HL-60 (cell line): ENCODE measurements at regions not wholly inside any gene's neighbourhood (a gene's known extent, or its start where the extent isn't known, plus 50 kb on each side); places are given as distances from the start of the nearest gene placed in this dataset.

ENCODE experiments used
- DNase-seq, 2 experiments: peaks; one replicate each; pipeline ENCODE4 v3.0.0-alpha.2; 2010 to 2020; ENCODE audit warnings: low read depth in 1 of 2, low spot score in 1 of 2
- H3K27ac ChIP-seq: fragments of 250-450 bp; sonication (Bioruptor Pico); replicated peaks from 2 replicates; pipeline ENCODE4 v1.5.1; 2020; ENCODE audit warnings: mild to moderate bottlenecking, moderate library complexity
- H3K27me3 ChIP-seq: fragments of 250-450 bp; sonication (Bioruptor Pico); 2 replicates; pipeline ENCODE4 v1.5.1; 2021; ENCODE audit warnings: mild to moderate bottlenecking, moderate library complexity; ENCODE audit not compliant: insufficient read depth, poor library complexity, severe bottlenecking
- H3K4me3 ChIP-seq: replicated peaks from 2 replicates; pipeline ENCODE4 v1.5.1; 2011; ENCODE audit warnings: mild to moderate bottlenecking, control low read depth, low read length; ENCODE audit not compliant: insufficient read depth
- CTCF ChIP-seq: IDR thresholded peaks from one replicate; pipeline ENCODE4 v1.5.1; 2011; ENCODE audit warnings: low read length, control low read depth, inconsistent platforms; ENCODE audit not compliant: insufficient read depth
- GABPA ChIP-seq: IDR thresholded peaks from 2 replicates; pipeline ENCODE4 v1.6.1; 2012; ENCODE audit warnings: low read depth
- POLR2AphosphoS5 ChIP-seq: IDR thresholded peaks from 2 replicates; pipeline ENCODE4 v1.6.1; 2012; ENCODE audit warnings: low read depth
- REST ChIP-seq: IDR thresholded peaks from 2 replicates; pipeline ENCODE4 v1.6.1; 2012; ENCODE audit warnings: low read depth; ENCODE audit not compliant: insufficient replicate concordance
- SPI1 ChIP-seq: IDR thresholded peaks from 2 replicates; pipeline ENCODE4 v1.6.1; 2012; ENCODE audit warnings: low read depth, mild to moderate bottlenecking, borderline replicate concordance

GRCh38 chr3:10619989-10620832, 114.8 kb upstream of the ATP2B2 start:
- no peaks in the 10 kb centered on the region for H3K27me3 ChIP-seq
- no peak for TF ChIP-seq POLR2AphosphoS5
- no peak for TF ChIP-seq GABPA
- TF ChIP-seq CTCF = no peak
- TF ChIP-seq SPI1 = no peak
- TF ChIP-seq REST = no peak
- H3K4me3 ChIP-seq = no peak overlapping the region
- no peak overlapping the region for H3K27ac ChIP-seq
- DNase-seq = no peak

- H3K27me3 ChIP-seq = no peaks in the 10 kb centered on the region
- TF ChIP-seq REST = no peak
- no peak for TF ChIP-seq CTCF
- TF ChIP-seq GABPA = no peak
- TF ChIP-seq POLR2AphosphoS5 = no peak
- no peak for TF ChIP-seq SPI1
- H3K27ac ChIP-seq = no peak overlapping the region
- H3K4me3 ChIP-seq = no peak overlapping the region
- no peak for DNase-seq
These were observed 115.4 kb upstream of the ATP2B2 start for GRCh38 chr3:10620833-10621082.

- TF ChIP-seq POLR2AphosphoS5 (no peak), REST (no peak), GABPA (no peak), CTCF (no peak), SPI1 (no peak)
- DNase-seq = no peak
- H3K27ac ChIP-seq = no peak overlapping the region
- H3K4me3 ChIP-seq = no peak overlapping the region
- H3K27me3 ChIP-seq = no peaks in the 10 kb centered on the region
These were observed 118.3 kb upstream of the ATP2B2 start for GRCh38 chr3:10623578-10624275.
